Spleen (tissue), 11 donors: ENCODE measurements at regions not wholly inside any gene's neighbourhood (a gene's known extent, or its start where the extent isn't known, plus 50 kb on each side); places are given as distances from the start of the nearest gene placed in this dataset.

Experiments
- DNase-seq: peaks from one replicate; pipeline ENCODE4 v3.0.0-alpha.2; 2020
- H3K27ac ChIP-seq, 8 donors: fragments of 200-600 bp; sonication (generic) in 7 of 8; 1 replicate in 4 of 8; 2 replicates in 4 of 8; pipeline versions ENCODE4 v1.5.0 to v1.8.0; 2016 to 2021; ENCODE audit warnings: inconsistent platforms in 4 of 8, mild to moderate bottlenecking in 4 of 8, moderate library complexity in 1 of 8
- H3K27me3 ChIP-seq, 7 donors: fragments of 200-600 bp; sonication (generic) in 6 of 7; replicated peaks in 1 of 7; 1 replicate in 4 of 7; 2 replicates in 3 of 7; pipeline versions ENCODE4 v1.5.0 to v1.8.0; 2016 to 2021; ENCODE audit warnings: inconsistent platforms in 3 of 7, mild to moderate bottlenecking in 1 of 7
- H3K36me3 ChIP-seq, 6 donors: fragments of 200-600 bp; sonication (generic) in 5 of 6; 1 replicate in 4 of 6; 2 replicates in 2 of 6; pipeline versions ENCODE4 v1.5.0 to v1.8.0; 2016 to 2021; ENCODE audit warnings: inconsistent platforms in 2 of 6
- H3K4me1 ChIP-seq, 6 donors: fragments of 200-600 bp; sonication (generic) in 5 of 6; 1 replicate in 3 of 6; 2 replicates in 3 of 6; pipeline versions ENCODE4 v1.5.0 to v1.8.0; 2016 to 2021; ENCODE audit warnings: inconsistent platforms in 3 of 6
- H3K4me3 ChIP-seq, 8 donors: fragments of 200-600 bp; sonication (generic) in 7 of 8; 1 replicate in 4 of 8; 2 replicates in 4 of 8; pipeline versions ENCODE4 v1.5.0 to v1.8.0; 2016 to 2021; ENCODE audit warnings: inconsistent platforms in 4 of 8, mild to moderate bottlenecking in 4 of 8, moderate library complexity in 2 of 8
- H3K9me3 ChIP-seq, 8 donors: fragments of 200-600 bp; sonication (generic) in 7 of 8; 1 replicate in 4 of 8; 2 replicates in 4 of 8; pipeline versions ENCODE4 v1.5.0 to v1.8.0; 2016 to 2021; ENCODE audit warnings: inconsistent platforms in 4 of 8
- POLR2A ChIP-seq, 3 donors: fragments of 450-650 bp; IDR thresholded peaks; one replicate each; pipeline ENCODE4 v1.5.1; 2017; ENCODE audit warnings: antibody characterized with exemption in 3 of 3, mild to moderate bottlenecking in 1 of 3
- POLR2AphosphoS5 ChIP-seq, 3 donors: sonication (generic); formaldehyde crosslinking; IDR thresholded peaks; one replicate each; pipeline ENCODE4 v1.5.1; 2017; ENCODE audit warnings: antibody characterized with exemption in 3 of 3
- WGBS, 5 donors: extraction: QIAGEN DNeasy Blood & Tissue Kit in 3 of 5; methylation state at CpG; one replicate each; pipeline versions ENCODE4 v1.1.5 to v1.1.7; 2013 to 2018; 5-methylcytosine and 5-hydroxymethylcytosine counted together
- intact Hi-C: fragments of 100-400 bp; cut with DNase I; formaldehyde crosslinking; loops from one replicate; pipeline ENCODE4 v1.15.0; 2023; ENCODE audit warnings: low total_unique reads
- TF ChIP-seq, protein P1 (sequence below), 11 experiments: fragments of 200-600 bp in 7 of 11; fragments of 450-650 bp in 4 of 11; sonication (generic) in 4 of 11; IDR thresholded peaks in 8 of 11; conservative IDR thresholded peaks in 3 of 11; 1 replicate in 7 of 11; 2 replicates in 4 of 11; pipeline versions ENCODE4 v1.4.0 to v1.8.0; 2016 to 2021; ENCODE audit warnings: antibody characterized with exemption in 11 of 11, inconsistent platforms in 4 of 11, mild to moderate bottlenecking in 1 of 11
- donor health status: healthy with polysubstance abuse.
- donor health status: DM: no; HTN: no; CAD: no; lungs with moderate emphysema.
- donor health status: DM: no; HTN: no; CAD: no.
- donor health status: Bipolar disorder and iron deficiency.
- donor health status: healthy.
- donor health status: DM: no; HTN: no; CAD: no.
- donor health status: DM: yes; HTN: yes; CAD: no.

DNA sequence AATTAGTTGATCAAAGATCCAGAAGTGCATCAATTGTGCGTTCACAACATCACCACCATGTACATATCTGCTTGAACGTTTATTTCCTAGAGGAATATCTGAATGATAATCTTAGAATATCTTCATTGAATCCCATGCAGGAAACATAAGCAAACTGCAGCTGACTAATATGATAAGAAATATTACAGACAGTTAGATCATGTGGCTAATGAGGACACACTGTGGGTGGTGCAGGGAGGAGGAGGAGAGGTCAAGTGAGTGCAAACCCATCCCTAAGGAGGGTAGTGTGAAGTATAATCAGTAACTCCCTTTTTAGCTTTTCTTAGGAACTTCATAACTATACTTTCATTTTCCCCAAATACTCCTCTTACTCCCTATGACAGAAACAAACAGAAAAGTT, 58.3 kb upstream of the HPGD start:
- Histone ChIP-seq H3K9me3 (no peaks in the 10 kb centered on the region), H3K27ac (no peak overlapping the region), H3K4me3 (no peak overlapping the region), H3K4me1 (peaks cover 0 to 3% (median 0%) of the 10 kb centered on the region in 6 donors), H3K36me3 (no peaks in the 10 kb centered on the region), H3K27me3 (no peaks in the 10 kb centered on the region)
- DNase-seq, result no peak
- TF ChIP-seq, protein P1, sequence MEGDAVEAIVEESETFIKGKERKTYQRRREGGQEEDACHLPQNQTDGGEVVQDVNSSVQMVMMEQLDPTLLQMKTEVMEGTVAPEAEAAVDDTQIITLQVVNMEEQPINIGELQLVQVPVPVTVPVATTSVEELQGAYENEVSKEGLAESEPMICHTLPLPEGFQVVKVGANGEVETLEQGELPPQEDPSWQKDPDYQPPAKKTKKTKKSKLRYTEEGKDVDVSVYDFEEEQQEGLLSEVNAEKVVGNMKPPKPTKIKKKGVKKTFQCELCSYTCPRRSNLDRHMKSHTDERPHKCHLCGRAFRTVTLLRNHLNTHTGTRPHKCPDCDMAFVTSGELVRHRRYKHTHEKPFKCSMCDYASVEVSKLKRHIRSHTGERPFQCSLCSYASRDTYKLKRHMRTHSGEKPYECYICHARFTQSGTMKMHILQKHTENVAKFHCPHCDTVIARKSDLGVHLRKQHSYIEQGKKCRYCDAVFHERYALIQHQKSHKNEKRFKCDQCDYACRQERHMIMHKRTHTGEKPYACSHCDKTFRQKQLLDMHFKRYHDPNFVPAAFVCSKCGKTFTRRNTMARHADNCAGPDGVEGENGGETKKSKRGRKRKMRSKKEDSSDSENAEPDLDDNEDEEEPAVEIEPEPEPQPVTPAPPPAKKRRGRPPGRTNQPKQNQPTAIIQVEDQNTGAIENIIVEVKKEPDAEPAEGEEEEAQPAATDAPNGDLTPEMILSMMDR (IDR thresholded peaks at IDR 0.05 in 8 of 11, conservative IDR thresholded peaks at IDR 0.05 in 3 of 11), result no peak
- TF ChIP-seq POLR2A (IDR thresholded peaks at IDR 0.05), result no peak
- intact Hi-C loops, result no loop called here
- WGBS, 5 donors, result 58 to 73% (median 65%) methylated on average over 2 of the region's 2 CpGs

DNA sequence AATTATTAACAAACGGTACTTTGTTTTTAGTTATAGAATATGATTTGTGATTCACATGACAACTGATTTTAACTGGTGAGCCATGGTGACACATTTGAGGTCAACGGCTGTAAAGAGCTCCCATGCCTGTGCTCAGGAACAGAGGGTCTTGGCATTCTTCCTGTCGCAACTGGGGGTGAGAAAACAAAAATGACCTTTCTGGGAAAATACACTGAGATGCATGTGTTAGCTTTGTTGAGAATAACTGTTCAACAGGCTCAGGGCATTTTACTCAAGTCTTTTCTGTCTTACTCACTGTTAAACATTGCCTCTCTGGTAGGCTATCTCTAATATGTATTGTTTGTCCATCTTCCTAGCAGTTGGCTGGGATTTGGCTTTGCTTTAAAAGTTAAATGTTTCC, 57.1 kb upstream of the HPGD start:
- Histone ChIP-seq H3K9me3 (no peaks in the 10 kb centered on the region), H3K4me1 (no peaks in the 10 kb centered on the region), H3K36me3 (no peaks in the 10 kb centered on the region), H3K4me3 (no peak overlapping the region), H3K27me3 (no peaks in the 10 kb centered on the region), H3K27ac (no peak overlapping the region)
- TF ChIP-seq, protein P1 (IDR thresholded peaks at IDR 0.05 in 8 of 11, conservative IDR thresholded peaks at IDR 0.05 in 3 of 11), result no peak
- TF ChIP-seq POLR2A (IDR thresholded peaks at IDR 0.05) (no peak), POLR2AphosphoS5 (IDR thresholded peaks at IDR 0.05) (no peak)
- WGBS, 5 donors, result 71 to 91% (median 89%) methylated on average over 3 of the region's 3 CpGs
- intact Hi-C loops, result no loop called here
- DNase-seq, result no peak

DNA sequence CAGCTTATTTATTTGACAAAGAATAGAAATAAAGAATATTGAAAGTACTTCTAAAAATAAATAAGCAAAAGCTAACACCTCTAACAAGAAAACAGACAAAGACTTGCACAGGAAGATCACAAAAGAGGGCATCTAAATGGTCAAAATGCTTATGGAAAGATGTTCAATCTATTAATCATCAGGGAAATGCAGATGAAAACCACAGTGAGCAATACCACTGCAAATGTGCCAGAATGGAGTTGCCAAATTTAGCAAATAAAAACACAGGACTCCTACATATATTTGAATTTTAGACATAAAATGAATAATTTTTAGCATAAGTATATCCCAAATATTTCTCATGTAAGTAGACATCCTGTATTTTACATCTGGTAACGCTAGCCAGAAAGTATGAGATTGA, 56.1 kb upstream of the HPGD start:
- intact Hi-C loops, result no loop called here
- 76 to 85% (median 82%) methylated on average over 1 of the region's 1 CpG for WGBS, 5 donors
- Histone ChIP-seq H3K27ac (no peak overlapping the region), H3K27me3 (no peaks in the 10 kb centered on the region), H3K4me3 (no peak overlapping the region), H3K4me1 (no peaks in the 10 kb centered on the region), H3K9me3 (no peaks in the 10 kb centered on the region), H3K36me3 (no peaks in the 10 kb centered on the region)
- TF ChIP-seq POLR2AphosphoS5 (IDR thresholded peaks at IDR 0.05) (no peak), POLR2A (IDR thresholded peaks at IDR 0.05) (no peak)
- TF ChIP-seq, protein P1 (IDR thresholded peaks at IDR 0.05 in 8 of 11, conservative IDR thresholded peaks at IDR 0.05 in 3 of 11), result no peak
- DNase-seq, result no peak

DNA sequence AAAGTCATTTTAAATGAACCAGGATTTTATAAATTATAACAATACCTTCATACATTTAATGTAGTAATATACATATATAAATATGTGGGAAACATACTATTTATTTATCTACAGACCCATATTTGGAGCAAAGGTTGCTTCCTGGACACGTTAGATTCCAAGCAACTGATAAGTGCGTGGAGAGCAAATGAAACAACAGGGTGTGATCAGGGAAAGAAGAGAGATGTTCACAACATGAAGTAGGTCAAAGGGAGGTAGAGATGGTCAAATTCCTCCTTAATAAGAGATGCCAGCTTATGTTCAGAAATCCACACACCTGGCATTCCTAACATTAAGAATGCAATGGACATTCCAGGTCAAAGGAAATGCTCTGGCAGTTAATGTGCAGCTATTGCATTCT, 53.1 kb upstream of the HPGD start:
- H3K4me3 ChIP-seq, result no peak overlapping the region
- TF ChIP-seq POLR2AphosphoS5 (IDR thresholded peaks at IDR 0.05), result no peak
- no peak for TF ChIP-seq POLR2A (IDR thresholded peaks at IDR 0.05)
- TF ChIP-seq, protein P1 (IDR thresholded peaks at IDR 0.05 in 8 of 11, conservative IDR thresholded peaks at IDR 0.05 in 3 of 11), result no peak
- H3K9me3 ChIP-seq, result no peaks in the 10 kb centered on the region
- intact Hi-C loops, result no loop called here
- 74 to 91% (median 85%) methylated on average over 2 of the region's 2 CpGs for WGBS, 5 donors
- no peak for DNase-seq
- no peak overlapping the region for H3K27ac ChIP-seq
- no peaks in the 10 kb centered on the region for H3K36me3 ChIP-seq
- no peaks in the 10 kb centered on the region for H3K4me1 ChIP-seq
- H3K27me3 ChIP-seq, result no peaks in the 10 kb centered on the region
